GM12873 (cell line): ENCODE measurements at regions not wholly inside any gene's neighbourhood (a gene's known extent, or its start where the extent isn't known, plus 50 kb on each side); places are given as distances from the start of the nearest gene placed in this dataset.

ENCODE experiments used
- CTCF ChIP-seq: IDR thresholded peaks from 2 replicates; pipeline ENCODE4 v1.5.1; 2012; ENCODE audit warnings: low read depth, mild to moderate bottlenecking, moderate library complexity, low read length, control low read depth; ENCODE audit not compliant: insufficient read depth; ENCODE audit errors: missing control alignments

- TF ChIP-seq CTCF: no peak
These were observed 301.7 kb downstream of the BRD1 start for GRCh38 chr22:49525801-49526535.

GRCh38 chr22:49525360-49525759 lies 302.3 kb downstream of the BRD1 start:
- TF ChIP-seq CTCF: no peak

GRCh38 chr22:49524362-49524761 lies 303.3 kb downstream of the BRD1 start:
- TF ChIP-seq CTCF: no peak

- TF ChIP-seq CTCF: no peak
These were observed 304.2 kb downstream of the BRD1 start for GRCh38 chr22:49523374-49524008.

GRCh38 chr22:49522582-49523373 lies 304.9 kb downstream of the BRD1 start:
- no peak for TF ChIP-seq CTCF

- no peak for TF ChIP-seq CTCF
These were observed 305.9 kb downstream of the BRD1 start for GRCh38 chr22:49521787-49522224.
